Endodermal cell (in vitro differentiated cells): ENCODE measurements at regions not wholly inside any gene's neighbourhood (a gene's known extent, or its start where the extent isn't known, plus 50 kb on each side); places are given as distances from the start of the nearest gene placed in this dataset.

Experiments used
- DNase-seq: peaks from one replicate; pipeline ENCODE4 v3.0.0-alpha.2; 2017
- H3K27ac ChIP-seq: 2 replicates; pipeline ENCODE4 v1.5.1; 2013; ENCODE audit warnings: mild to moderate bottlenecking, low read depth, low read length, moderate library complexity
- H3K27me3 ChIP-seq: 2 replicates; pipeline ENCODE4 v1.6.1; 2013; ENCODE audit warnings: mild to moderate bottlenecking, low read length, moderate library complexity; ENCODE audit not compliant: insufficient read depth, control insufficient read depth, poor library complexity, severe bottlenecking
- H3K36me3 ChIP-seq: 2 replicates; pipeline ENCODE4 v1.7.0; 2013; ENCODE audit warnings: mild to moderate bottlenecking, low read length, moderate library complexity; ENCODE audit not compliant: control insufficient read depth, insufficient read depth
- H3K4me1 ChIP-seq: one replicate; pipeline ENCODE4 v1.7.0; 2013; ENCODE audit warnings: low read length; ENCODE audit not compliant: control insufficient read depth, insufficient read depth
- H3K4me3 ChIP-seq: 2 replicates; pipeline ENCODE4 v1.5.1; 2013; ENCODE audit warnings: mild to moderate bottlenecking, low read length, moderate library complexity
- H3K9ac ChIP-seq: 2 replicates; pipeline ENCODE4 v1.6.1; 2013; ENCODE audit warnings: mild to moderate bottlenecking, low read length, moderate library complexity; ENCODE audit not compliant: poor library complexity, severe bottlenecking; ENCODE audit errors: extremely low read depth
- H3K9me3 ChIP-seq: 2 replicates; pipeline ENCODE4 v1.6.1; 2013; ENCODE audit warnings: mild to moderate bottlenecking, low read length, moderate library complexity; ENCODE audit not compliant: control insufficient read depth
- H3K27ac Mint-ChIP-seq: 2 replicates; pipeline ENCODE4 v1.8.0; 2020; ENCODE audit warnings: mixed read lengths
- H3K27me3 Mint-ChIP-seq: 2 replicates; pipeline ENCODE4 v1.8.0; 2021; ENCODE audit warnings: mild to moderate bottlenecking, mixed read lengths; ENCODE audit not compliant: insufficient read depth
- H3K36me3 Mint-ChIP-seq: 2 replicates; pipeline ENCODE4 v1.8.0; 2020; ENCODE audit warnings: low read depth, mixed read lengths
- H3K4me1 Mint-ChIP-seq: 2 replicates; pipeline ENCODE4 v1.8.0; 2020; ENCODE audit warnings: mixed read lengths
- H3K4me3 Mint-ChIP-seq: 2 replicates; pipeline ENCODE4 v1.8.0; 2020; ENCODE audit warnings: mild to moderate bottlenecking, moderate library complexity, mixed read lengths
- H3K9me3 Mint-ChIP-seq: 2 replicates; pipeline ENCODE4 v1.8.0; 2020; ENCODE audit warnings: mild to moderate bottlenecking, mixed read lengths
- WGBS, 2 experiments: methylation state at CpG; one replicate each; pipeline versions ENCODE4 v1.1.5 to v1.1.7; 2013; ENCODE audit warnings: missing lambda C conversion rate in 2 of 2, mixed read lengths in 1 of 2; ENCODE audit not compliant: insufficient coverage in 1 of 2, insufficient read length in 1 of 2; 5-methylcytosine and 5-hydroxymethylcytosine counted together
- TF ChIP-seq, protein P1 (sequence below): fragments of 200-600 bp; sonication (generic); conservative IDR thresholded peaks from 2 replicates; pipeline ENCODE4 v1.5.0; 2021; ENCODE audit warnings: antibody characterized with exemption, mild to moderate bottlenecking

GRCh38 chr7:84669177-84669732 is 474.7 kb upstream of the SEMA3A start:
- H3K4me3 Mint-ChIP-seq: no peak overlapping the region
- Histone ChIP-seq H3K9me3 (no peaks in the 10 kb centered on the region), H3K36me3 (no peaks in the 10 kb centered on the region), H3K9ac (no peak overlapping the region), H3K27me3 (no peaks in the 10 kb centered on the region), H3K4me1 (no peaks in the 10 kb centered on the region), H3K4me3 (no peak overlapping the region), H3K27ac (no peak overlapping the region)
- TF ChIP-seq, protein P1, sequence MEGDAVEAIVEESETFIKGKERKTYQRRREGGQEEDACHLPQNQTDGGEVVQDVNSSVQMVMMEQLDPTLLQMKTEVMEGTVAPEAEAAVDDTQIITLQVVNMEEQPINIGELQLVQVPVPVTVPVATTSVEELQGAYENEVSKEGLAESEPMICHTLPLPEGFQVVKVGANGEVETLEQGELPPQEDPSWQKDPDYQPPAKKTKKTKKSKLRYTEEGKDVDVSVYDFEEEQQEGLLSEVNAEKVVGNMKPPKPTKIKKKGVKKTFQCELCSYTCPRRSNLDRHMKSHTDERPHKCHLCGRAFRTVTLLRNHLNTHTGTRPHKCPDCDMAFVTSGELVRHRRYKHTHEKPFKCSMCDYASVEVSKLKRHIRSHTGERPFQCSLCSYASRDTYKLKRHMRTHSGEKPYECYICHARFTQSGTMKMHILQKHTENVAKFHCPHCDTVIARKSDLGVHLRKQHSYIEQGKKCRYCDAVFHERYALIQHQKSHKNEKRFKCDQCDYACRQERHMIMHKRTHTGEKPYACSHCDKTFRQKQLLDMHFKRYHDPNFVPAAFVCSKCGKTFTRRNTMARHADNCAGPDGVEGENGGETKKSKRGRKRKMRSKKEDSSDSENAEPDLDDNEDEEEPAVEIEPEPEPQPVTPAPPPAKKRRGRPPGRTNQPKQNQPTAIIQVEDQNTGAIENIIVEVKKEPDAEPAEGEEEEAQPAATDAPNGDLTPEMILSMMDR: no peak
- DNase-seq: no peak
- no peaks in the 10 kb centered on the region for H3K36me3 Mint-ChIP-seq
- 87 to 97% methylated on average over 3 of the region's 3 CpGs for WGBS, 2 experiments
- peaks cover 16% of the 10 kb centered on the region for H3K4me1 Mint-ChIP-seq
- H3K9me3 Mint-ChIP-seq: no peaks in the 10 kb centered on the region
- H3K27me3 Mint-ChIP-seq: no peaks in the 10 kb centered on the region
- no peak overlapping the region for H3K27ac Mint-ChIP-seq

DNA sequence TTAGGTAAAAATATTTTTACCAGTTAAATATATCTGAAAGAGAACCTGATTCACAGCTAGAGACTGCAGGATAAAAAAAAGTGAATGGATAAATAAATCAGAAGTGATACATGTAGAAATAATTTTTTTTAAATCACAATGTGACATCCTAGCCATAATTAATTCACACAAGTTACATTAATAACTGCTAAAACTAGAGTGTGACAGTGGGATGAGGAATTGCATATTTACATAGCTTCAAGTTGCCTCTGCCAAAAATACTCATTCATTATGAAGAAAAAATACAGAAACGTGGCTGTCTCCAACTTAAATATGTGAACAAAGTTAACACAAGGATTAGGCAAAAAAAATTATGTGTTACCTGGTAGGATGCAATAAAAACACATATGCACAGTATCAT is 473.5 kb upstream of the SEMA3A start:
- no peaks in the 10 kb centered on the region for H3K9me3 ChIP-seq
- no peaks in the 10 kb centered on the region for H3K4me1 ChIP-seq
- no peak overlapping the region for H3K27ac ChIP-seq
- Mint-ChIP-seq H3K9me3 (no peaks in the 10 kb centered on the region), H3K27ac (no peak overlapping the region), H3K4me3 (no peak overlapping the region), H3K27me3 (no peaks in the 10 kb centered on the region), H3K4me1 (peaks cover 19% of the 10 kb centered on the region), H3K36me3 (no peaks in the 10 kb centered on the region)
- TF ChIP-seq, protein P1: no peak
- no peaks in the 10 kb centered on the region for H3K27me3 ChIP-seq
- WGBS, 2 experiments: 67% methylated on average over 1 of the region's 1 CpG; no CpG with 5 or more reads in 1 of the 2 experiments
- no peak for DNase-seq
- no peaks in the 10 kb centered on the region for H3K36me3 ChIP-seq
- H3K9ac ChIP-seq: no peak overlapping the region
- H3K4me3 ChIP-seq: no peak overlapping the region

- H3K9me3 ChIP-seq: no peaks in the 10 kb centered on the region
- no peak overlapping the region for H3K4me3 Mint-ChIP-seq
- H3K27me3 Mint-ChIP-seq: no peaks in the 10 kb centered on the region
- H3K36me3 ChIP-seq: no peaks in the 10 kb centered on the region
- TF ChIP-seq, protein P1: no peak
- H3K9me3 Mint-ChIP-seq: no peaks in the 10 kb centered on the region
- peaks cover 19% of the 10 kb centered on the region for H3K4me1 Mint-ChIP-seq
- 99% methylated on average over 2 of the region's 2 CpGs; no CpG with 5 or more reads in 1 of the 2 experiments for WGBS, 2 experiments
- no peak overlapping the region for H3K27ac ChIP-seq
- no peaks in the 10 kb centered on the region for H3K36me3 Mint-ChIP-seq
- no peaks in the 10 kb centered on the region for H3K4me1 ChIP-seq
- no peak for DNase-seq
- H3K27ac Mint-ChIP-seq: no peak overlapping the region
- no peak overlapping the region for H3K4me3 ChIP-seq
- no peaks in the 10 kb centered on the region for H3K27me3 ChIP-seq
- H3K9ac ChIP-seq: no peak overlapping the region
Observed at GRCh38 chr7:84666651-84667050, 472.1 kb upstream of the SEMA3A start.
